KMS-11 (cell line): ENCODE measurements at regions not wholly inside any gene's neighbourhood (a gene's known extent, or its start where the extent isn't known, plus 50 kb on each side); places are given as distances from the start of the nearest gene placed in this dataset.

Experiments
- H2AFZ ChIP-seq: fragments of 200-600 bp; sonication (generic); 2 replicates; pipeline ENCODE4 v1.6.1; 2016; ENCODE audit warnings: antibody characterized with exemption, mixed run types, low read depth
- H3K27ac ChIP-seq: fragments of 200-600 bp; sonication (generic); 2 replicates; pipeline ENCODE4 v1.6.1; 2016; ENCODE audit warnings: mild to moderate bottlenecking, mixed run types
- H3K27me3 ChIP-seq: fragments of 200-600 bp; sonication (generic); 2 replicates; pipeline ENCODE4 v1.6.1; 2017; ENCODE audit warnings: mild to moderate bottlenecking, low read depth, mixed run types, moderate library complexity; ENCODE audit not compliant: insufficient read depth
- H3K36me3 ChIP-seq: fragments of 200-600 bp; sonication (generic); 2 replicates; pipeline ENCODE4 v1.6.1; 2017; ENCODE audit warnings: mild to moderate bottlenecking, mixed run types; ENCODE audit not compliant: insufficient read depth
- H3K4me1 ChIP-seq: fragments of 200-600 bp; sonication (generic); 2 replicates; pipeline ENCODE4 v1.6.1; 2016; ENCODE audit warnings: mild to moderate bottlenecking, low read depth, mixed run types; ENCODE audit not compliant: poor library complexity, severe bottlenecking
- H3K4me2 ChIP-seq: fragments of 200-600 bp; sonication (generic); 2 replicates; pipeline ENCODE4 v1.7.0; 2016; ENCODE audit warnings: mild to moderate bottlenecking, mixed run types
- H3K4me3 ChIP-seq: fragments of 200-600 bp; sonication (generic); IDR thresholded peaks from 2 replicates; pipeline ENCODE4 v1.6.1; 2017; ENCODE audit warnings: low read depth, low read length, mixed read lengths; ENCODE audit not compliant: insufficient read depth
- H3K79me2 ChIP-seq: fragments of 200-600 bp; sonication (generic); 2 replicates; pipeline ENCODE4 v1.6.1; 2016; ENCODE audit warnings: low read depth, mixed run types; ENCODE audit not compliant: insufficient read depth
- H3K9ac ChIP-seq: fragments of 200-600 bp; sonication (generic); 2 replicates; pipeline ENCODE4 v1.6.1; 2016; ENCODE audit warnings: mild to moderate bottlenecking, mixed run types
- H4K20me1 ChIP-seq: fragments of 200-600 bp; sonication (generic); 2 replicates; pipeline ENCODE4 v1.6.1; 2016; ENCODE audit warnings: mild to moderate bottlenecking, mixed run types; ENCODE audit not compliant: insufficient read depth
- CTCF ChIP-seq: fragments of 200-600 bp; sonication (generic); conservative IDR thresholded peaks from 2 replicates; pipeline ENCODE4 v1.6.1; 2017; ENCODE audit warnings: low read depth, mild to moderate bottlenecking, antibody characterized with exemption, low read length, moderate library complexity, mixed read lengths

GRCh38 chr6:91754691-91755090 lies 1167.8 kb upstream of the MAP3K7 start:
- Histone ChIP-seq H3K79me2 (no peaks in the 10 kb centered on the region), H4K20me1 (no peaks in the 10 kb centered on the region), H3K27me3 (no peaks in the 10 kb centered on the region), H3K27ac (no peak overlapping the region), H2AFZ (no peak overlapping the region), H3K36me3 (no peaks in the 10 kb centered on the region), H3K9ac (no peak overlapping the region), H3K4me2 (no peak overlapping the region), H3K4me3 (no peak overlapping the region), H3K4me1 (no peaks in the 10 kb centered on the region)
- no peak for TF ChIP-seq CTCF

GRCh38 chr6:91751526-91751925 lies 1164.7 kb upstream of the MAP3K7 start:
- H3K27me3 ChIP-seq: no peaks in the 10 kb centered on the region
- H4K20me1 ChIP-seq: no peaks in the 10 kb centered on the region
- H3K4me1 ChIP-seq: no peaks in the 10 kb centered on the region
- H3K4me3 ChIP-seq: no peak overlapping the region
- no peak overlapping the region for H3K9ac ChIP-seq
- H3K27ac ChIP-seq: no peak overlapping the region
- no peaks in the 10 kb centered on the region for H3K36me3 ChIP-seq
- no peak overlapping the region for H2AFZ ChIP-seq
- TF ChIP-seq CTCF: no peak
- H3K4me2 ChIP-seq: no peak overlapping the region
- H3K79me2 ChIP-seq: no peaks in the 10 kb centered on the region

GRCh38 chr6:91744566-91744965 lies 1157.7 kb upstream of the MAP3K7 start:
- Histone ChIP-seq H2AFZ (no peak overlapping the region), H3K4me3 (no peak overlapping the region), H3K4me2 (no peak overlapping the region), H3K27ac (no peak overlapping the region), H3K27me3 (no peaks in the 10 kb centered on the region), H3K79me2 (no peaks in the 10 kb centered on the region), H3K4me1 (no peaks in the 10 kb centered on the region), H4K20me1 (no peaks in the 10 kb centered on the region), H3K9ac (no peak overlapping the region), H3K36me3 (no peaks in the 10 kb centered on the region)
- TF ChIP-seq CTCF: no peak

GRCh38 chr6:91743756-91744155 lies 1156.9 kb upstream of the MAP3K7 start:
- Histone ChIP-seq H3K27ac (no peak overlapping the region), H3K27me3 (no peaks in the 10 kb centered on the region), H3K4me3 (no peak overlapping the region), H4K20me1 (no peaks in the 10 kb centered on the region), H3K4me2 (no peak overlapping the region), H3K9ac (no peak overlapping the region), H3K36me3 (no peaks in the 10 kb centered on the region), H2AFZ (no peak overlapping the region), H3K79me2 (no peaks in the 10 kb centered on the region), H3K4me1 (no peaks in the 10 kb centered on the region)
- TF ChIP-seq CTCF: no peak
